Right lobe of liver (tissue), 6 donors: ENCODE measurements at regions not wholly inside any gene's neighbourhood (a gene's known extent, or its start where the extent isn't known, plus 50 kb on each side); places are given as distances from the start of the nearest gene placed in this dataset.

Experiments used
- ATAC-seq, 4 donors: fragments of 200-7000 bp; cut with Tn5 transposase; one replicate each; pipeline ENCODE4 v1.9.1; 2020; ENCODE audit warnings: mild to moderate bottlenecking in 4 of 4, moderate library complexity in 4 of 4
- DNase-seq, 3 donors: peaks; one replicate each; pipeline ENCODE4 v3.0.0-alpha.2; 2020
- H3K27ac ChIP-seq, 3 donors: fragments of 200-600 bp; one replicate each; pipeline ENCODE4 v1.8.0; 2022
- H3K27me3 ChIP-seq, 2 donors: fragments of 200-600 bp; one replicate each; pipeline ENCODE4 v1.8.0; 2022
- H3K36me3 ChIP-seq, 4 donors: fragments of 200-600 bp; sonication (generic) in 1 of 4; one replicate each; pipeline versions ENCODE4 v1.5.1 to v1.8.0; 2017 to 2022; ENCODE audit warnings: control low read depth in 1 of 4
- H3K4me1 ChIP-seq, 4 donors: fragments of 200-600 bp; sonication (generic) in 1 of 4; one replicate each; pipeline versions ENCODE4 v1.5.1 to v1.8.0; 2017 to 2022; ENCODE audit warnings: control low read depth in 1 of 4
- H3K4me3 ChIP-seq, 3 donors: fragments of 200-600 bp; one replicate each; pipeline ENCODE4 v1.8.0; 2022
- H3K9me3 ChIP-seq, 4 donors: fragments of 200-600 bp; sonication (generic) in 1 of 4; one replicate each; pipeline versions ENCODE4 v1.5.1 to v1.8.0; 2017 to 2022; ENCODE audit warnings: control low read depth in 1 of 4
- POLR2A ChIP-seq: fragments of 450-650 bp; IDR thresholded peaks from one replicate; pipeline ENCODE4 v1.6.1; 2017; ENCODE audit warnings: antibody characterized with exemption, mild to moderate bottlenecking
- WGBS: methylation state at CpG from one replicate; pipeline ENCODE4 v1.1.6; 2018; ENCODE audit warnings: low coverage, low lambda C conversion rate; ENCODE audit not compliant: insufficient coverage; ENCODE audit errors: missing lambda C conversion rate; 5-methylcytosine and 5-hydroxymethylcytosine counted together
- intact Hi-C, 2 donors: fragments of 100-400 bp; cut with DNase I; formaldehyde crosslinking; loops; one replicate each; pipeline versions ENCODE4 v1.11.2 to v1.14.1; 2022
- TF ChIP-seq, protein P1 (sequence below), 4 donors: fragments of 200-600 bp in 3 of 4; fragments of 450-650 bp in 1 of 4; IDR thresholded peaks; one replicate each; pipeline versions ENCODE4 v1.5.1 to v1.8.0; 2016 to 2022; ENCODE audit warnings: antibody characterized with exemption in 4 of 4, mild to moderate bottlenecking in 2 of 4
- donor health status: DM: no; HTN: yes; CAD: no.
- donor health status: DM: no; HTN: no; CAD: no.
- donor health status: DM: no; HTN: no; CAD: no.
- donor health status: DM: no; HTN: yes; CAD: no.
- donor health status: DM: no; HTN: yes; CAD: no.

DNA sequence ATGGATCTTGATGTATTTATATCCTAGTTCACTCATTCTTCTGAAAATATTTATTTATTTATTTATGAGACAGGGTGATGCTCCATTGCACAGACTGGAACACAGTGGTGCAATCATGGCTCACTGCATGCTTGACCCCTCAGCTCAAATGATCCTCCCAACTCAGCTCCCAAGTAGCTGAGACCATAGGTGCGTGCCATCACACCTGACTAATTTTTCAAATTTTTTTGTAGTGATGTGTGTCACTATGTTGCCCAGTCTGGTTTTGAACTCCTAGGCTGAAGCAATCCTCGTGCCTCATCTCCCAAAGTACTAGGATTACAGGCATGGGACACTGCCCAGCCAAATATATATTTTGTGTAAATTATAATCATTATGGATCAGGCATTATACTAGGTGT, 595.6 kb upstream of the ATP2B1 start:
- intact Hi-C loops = no loop called here
- Histone ChIP-seq H3K4me1 (no peaks in the 10 kb centered on the region), H3K36me3 (no peaks in the 10 kb centered on the region), H3K27me3 (no peaks in the 10 kb centered on the region), H3K27ac (no peak overlapping the region), H3K9me3 (no peaks in the 10 kb centered on the region), H3K4me3 (no peak overlapping the region)
- TF ChIP-seq POLR2A = no peak
- TF ChIP-seq, protein P1, sequence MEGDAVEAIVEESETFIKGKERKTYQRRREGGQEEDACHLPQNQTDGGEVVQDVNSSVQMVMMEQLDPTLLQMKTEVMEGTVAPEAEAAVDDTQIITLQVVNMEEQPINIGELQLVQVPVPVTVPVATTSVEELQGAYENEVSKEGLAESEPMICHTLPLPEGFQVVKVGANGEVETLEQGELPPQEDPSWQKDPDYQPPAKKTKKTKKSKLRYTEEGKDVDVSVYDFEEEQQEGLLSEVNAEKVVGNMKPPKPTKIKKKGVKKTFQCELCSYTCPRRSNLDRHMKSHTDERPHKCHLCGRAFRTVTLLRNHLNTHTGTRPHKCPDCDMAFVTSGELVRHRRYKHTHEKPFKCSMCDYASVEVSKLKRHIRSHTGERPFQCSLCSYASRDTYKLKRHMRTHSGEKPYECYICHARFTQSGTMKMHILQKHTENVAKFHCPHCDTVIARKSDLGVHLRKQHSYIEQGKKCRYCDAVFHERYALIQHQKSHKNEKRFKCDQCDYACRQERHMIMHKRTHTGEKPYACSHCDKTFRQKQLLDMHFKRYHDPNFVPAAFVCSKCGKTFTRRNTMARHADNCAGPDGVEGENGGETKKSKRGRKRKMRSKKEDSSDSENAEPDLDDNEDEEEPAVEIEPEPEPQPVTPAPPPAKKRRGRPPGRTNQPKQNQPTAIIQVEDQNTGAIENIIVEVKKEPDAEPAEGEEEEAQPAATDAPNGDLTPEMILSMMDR (IDR thresholded peaks at IDR 0.05) = no peak
- no peak for DNase-seq
- ATAC-seq = no peak
- WGBS = 65% methylated on average over 2 of the region's 2 CpGs

DNA sequence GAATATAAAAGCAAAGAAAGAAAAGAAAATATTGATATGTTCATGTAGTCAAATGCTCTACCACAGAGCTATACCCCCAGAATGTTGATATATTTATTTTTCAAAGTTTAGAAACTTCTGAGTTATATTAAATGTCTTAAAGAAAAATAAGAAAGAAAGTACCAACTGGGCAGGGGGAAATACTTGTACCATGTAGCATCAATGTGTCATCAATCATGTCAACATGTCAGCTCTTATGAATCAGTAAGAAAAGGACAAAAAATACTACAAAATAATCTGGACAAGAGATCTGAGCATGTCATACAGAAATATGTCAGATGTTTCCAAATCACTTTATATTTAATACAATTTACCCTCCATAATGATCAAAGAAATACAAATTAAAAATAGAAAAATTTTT, 595.1 kb upstream of the ATP2B1 start:
- Histone ChIP-seq H3K4me1 (no peaks in the 10 kb centered on the region), H3K27ac (no peak overlapping the region), H3K9me3 (no peaks in the 10 kb centered on the region), H3K36me3 (no peaks in the 10 kb centered on the region), H3K4me3 (no peak overlapping the region), H3K27me3 (no peaks in the 10 kb centered on the region)
- no peak for DNase-seq
- intact Hi-C loops = no loop called here
- no peak for ATAC-seq
- no peak for TF ChIP-seq POLR2A
- TF ChIP-seq, protein P1 (IDR thresholded peaks at IDR 0.05) = no peak

DNA sequence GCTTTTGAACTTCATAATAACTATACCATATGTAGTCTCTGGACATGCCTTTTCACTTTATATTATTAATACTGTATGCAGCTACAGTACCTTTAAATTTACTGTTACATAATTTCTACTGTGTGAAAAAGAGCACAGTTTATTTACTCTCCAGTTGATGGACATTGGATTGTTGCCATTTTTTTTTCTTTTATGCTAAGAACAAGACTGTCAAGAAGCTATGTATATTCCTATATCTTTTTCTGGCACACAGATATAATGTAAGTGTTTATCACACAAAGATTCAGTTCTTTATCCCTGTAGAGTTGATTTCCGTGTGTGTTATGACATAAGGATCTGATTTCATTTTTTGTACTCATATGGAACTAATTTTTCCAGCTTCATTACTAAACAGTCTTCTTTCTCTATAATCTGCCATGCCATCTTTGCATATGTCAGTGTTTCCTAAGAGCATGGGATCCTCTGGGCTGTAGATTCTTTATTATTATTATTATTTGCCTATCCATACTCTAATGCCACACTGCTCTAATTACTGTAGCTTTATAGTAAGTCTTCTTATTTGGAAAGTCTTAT, 593.0 kb upstream of the ATP2B1 start:
- WGBS = 82% methylated on average over 1 of the region's 1 CpG
- DNase-seq (no peak), ATAC-seq (no peak)
- Histone ChIP-seq H3K4me3 (no peak overlapping the region), H3K27ac (no peak overlapping the region), H3K4me1 (no peaks in the 10 kb centered on the region), H3K36me3 (no peaks in the 10 kb centered on the region), H3K27me3 (no peaks in the 10 kb centered on the region), H3K9me3 (no peaks in the 10 kb centered on the region)
- intact Hi-C loops = no loop called here
- no peak for TF ChIP-seq POLR2A
- TF ChIP-seq, protein P1 (IDR thresholded peaks at IDR 0.05) = no peak

DNA sequence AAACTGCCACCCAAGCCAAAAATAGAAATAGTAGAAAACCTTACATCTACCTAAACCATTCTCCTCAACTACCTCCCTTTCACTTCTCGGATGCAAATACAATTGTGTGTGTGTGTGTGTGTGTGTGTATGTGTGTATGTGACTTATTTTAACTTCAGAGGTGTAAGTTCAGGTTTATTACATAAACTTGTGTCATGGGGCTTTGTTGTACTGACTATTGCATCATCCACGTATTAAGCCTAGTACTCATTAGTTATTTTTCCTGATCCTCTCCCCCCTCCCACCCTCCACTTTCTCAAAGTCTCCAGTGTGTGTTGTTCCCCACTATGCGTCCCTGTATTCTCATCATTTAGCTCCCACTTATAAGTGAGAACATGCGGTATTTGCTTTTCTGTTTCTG, 592.5 kb upstream of the ATP2B1 start:
- Histone ChIP-seq H3K4me1 (no peaks in the 10 kb centered on the region), H3K4me3 (no peak overlapping the region), H3K27ac (no peak overlapping the region), H3K27me3 (no peaks in the 10 kb centered on the region), H3K9me3 (no peaks in the 10 kb centered on the region), H3K36me3 (no peaks in the 10 kb centered on the region)
- DNase-seq = no peak
- TF ChIP-seq, protein P1 (IDR thresholded peaks at IDR 0.05) = no peak
- no peak for TF ChIP-seq POLR2A
- intact Hi-C loops = no loop called here
- no peak for ATAC-seq
- WGBS = 55% methylated on average over 4 of the region's 4 CpGs

DNA sequence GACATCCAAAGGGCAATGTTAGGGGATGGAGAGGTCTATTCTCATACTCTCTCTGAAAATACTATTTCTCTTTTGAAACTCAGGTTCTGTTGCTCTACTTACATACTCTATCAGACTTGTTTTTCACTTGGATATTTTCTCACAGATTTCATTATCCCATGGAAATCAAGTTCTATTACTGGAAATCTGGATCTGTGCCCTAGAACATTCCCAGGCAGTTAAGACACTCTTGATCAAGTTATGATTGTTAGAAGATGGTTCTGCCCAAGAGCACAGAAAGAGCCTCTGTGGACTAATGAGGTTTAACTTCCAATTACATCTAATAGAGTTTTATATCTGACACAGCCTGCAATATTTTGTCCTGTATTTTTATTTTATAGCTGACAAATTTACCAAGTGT, 591.0 kb upstream of the ATP2B1 start:
- intact Hi-C loops = no loop called here

More for the DNA sequence above, 591.0 kb upstream of the ATP2B1 start:
- TF ChIP-seq, protein P1 (IDR thresholded peaks at IDR 0.05) = no peak
- no peak for TF ChIP-seq POLR2A
- H3K27ac ChIP-seq = no peak overlapping the region
- no peak for DNase-seq
- no peaks in the 10 kb centered on the region for H3K9me3 ChIP-seq
- H3K27me3 ChIP-seq = no peaks in the 10 kb centered on the region
- no peak overlapping the region for H3K4me3 ChIP-seq
- no peaks in the 10 kb centered on the region for H3K4me1 ChIP-seq
- no peaks in the 10 kb centered on the region for H3K36me3 ChIP-seq
- no peak for ATAC-seq
